Esophagus squamous epithelium (tissue), 5 donors: ENCODE measurements at regions not wholly inside any gene's neighbourhood (a gene's known extent, or its start where the extent isn't known, plus 50 kb on each side); places are given as distances from the start of the nearest gene placed in this dataset.

Source experiments
- DNase-seq: peaks from one replicate; lab custom pipeline; 2025; lab: John Stamatoyannopoulos, UW
- H3K27ac ChIP-seq, 4 donors: fragments of 200-600 bp; sonication (generic); one replicate each; pipeline ENCODE4 v1.5.1; 2016 to 2019; ENCODE audit warnings: mild to moderate bottlenecking in 1 of 4
- H3K27me3 ChIP-seq, 4 donors: fragments of 200-600 bp; sonication (generic); 1 replicate in 3 of 4; 2 replicates in 1 of 4; pipeline versions ENCODE4 v1.5.1 to v1.6.0; 2017 to 2021; ENCODE audit warnings: antibody characterized with exemption in 1 of 4
- H3K36me3 ChIP-seq, 3 donors: fragments of 200-600 bp; sonication (generic); one replicate each; pipeline ENCODE4 v1.5.1; 2016 to 2019
- H3K4me1 ChIP-seq, 3 donors: fragments of 200-600 bp; sonication (generic); one replicate each; pipeline ENCODE4 v1.5.1; 2017 to 2019
- H3K4me3 ChIP-seq, 4 donors: fragments of 200-600 bp; sonication (generic); 1 replicate in 3 of 4; 2 replicates in 1 of 4; pipeline ENCODE4 v1.5.1; 2016 to 2019; ENCODE audit warnings: mild to moderate bottlenecking in 2 of 4, moderate library complexity in 1 of 4
- H3K9me3 ChIP-seq, 3 donors: fragments of 200-600 bp; sonication (generic); one replicate each; pipeline ENCODE4 v1.5.1; 2016 to 2019
- CTCF ChIP-seq, 6 experiments: fragments of 450-650 bp in 4 of 6; fragments of 200-600 bp in 2 of 6; sonication (generic) in 2 of 6; IDR thresholded peaks; one replicate each; pipeline ENCODE4 v1.5.1; 2016 to 2019; ENCODE audit warnings: antibody characterized with exemption in 6 of 6, mild to moderate bottlenecking in 4 of 6, moderate library complexity in 4 of 6
- POLR2A ChIP-seq, 4 donors: fragments of 450-650 bp; IDR thresholded peaks; one replicate each; pipeline ENCODE4 v1.6.1; 2017; ENCODE audit warnings: antibody characterized with exemption in 4 of 4, mild to moderate bottlenecking in 4 of 4, moderate library complexity in 3 of 4
- WGBS, 2 donors: methylation state at CpG; one replicate each; pipeline ENCODE4 v1.1.5; 2018; 5-methylcytosine and 5-hydroxymethylcytosine counted together
- intact Hi-C: fragments of 100-400 bp; cut with DNase I; formaldehyde crosslinking; loops from one replicate; pipeline ENCODE4 v1.15.0; 2022
- donor health status: DM: yes; HTN: yes; CAD: no.

- H3K36me3 ChIP-seq: no peaks in the 10 kb centered on the region
- H3K27ac ChIP-seq: no peak overlapping the region
- H3K9me3 ChIP-seq: peaks cover 0 to 4% (median 0%) of the 10 kb centered on the region in 3 donors
- H3K27me3 ChIP-seq: peaks cover 0 to 2% (median 0%) of the 10 kb centered on the region in 4 donors
- no peak overlapping the region for H3K4me3 ChIP-seq
- DNase-seq: no peak
- intact Hi-C loops: no loop called here
- 78 to 90% methylated on average over 4 of the region's 4 CpGs for WGBS, 2 donors
- peaks cover 0 to 7% (median 2%) of the 10 kb centered on the region in 3 donors for H3K4me1 ChIP-seq
- TF ChIP-seq POLR2A (IDR thresholded peaks at IDR 0.05) (no peak), CTCF (IDR thresholded peaks at IDR 0.05) (no peak)
Observed at GRCh38 chr15:88980498-88980897, 67.3 kb upstream of the MFGE8 start.

- no peak for TF ChIP-seq POLR2A (IDR thresholded peaks at IDR 0.05)
- no peak for TF ChIP-seq CTCF (IDR thresholded peaks at IDR 0.05)
- H3K4me1 ChIP-seq: peaks cover 0 to 7% (median 2%) of the 10 kb centered on the region in 3 donors
- H3K36me3 ChIP-seq: no peaks in the 10 kb centered on the region
- H3K27ac ChIP-seq: peak overlapping the region in 1 of 4 donors; percentile 33
- no peak for DNase-seq
- H3K4me3 ChIP-seq: no peak overlapping the region
- H3K27me3 ChIP-seq: no peaks in the 10 kb centered on the region
- intact Hi-C loops: no loop called here
- peaks cover 0 to 4% (median 0%) of the 10 kb centered on the region in 3 donors for H3K9me3 ChIP-seq
- WGBS, 2 donors: 68 to 73% methylated on average over 10 to 14 of the region's 15 CpGs
Observed at GRCh38 chr15:88981244-88982215, 68.4 kb upstream of the MFGE8 start.

GRCh38 chr15:88982304-88982945 lies 69.2 kb upstream of the MFGE8 start:
- Histone ChIP-seq H3K4me1 (peaks cover 0 to 7% (median 2%) of the 10 kb centered on the region in 3 donors), H3K27ac (peak overlapping the region in 3 of 4 donors; percentile 11 to 49 (median 33)), H3K9me3 (no peaks in the 10 kb centered on the region), H3K36me3 (no peaks in the 10 kb centered on the region), H3K4me3 (no peak overlapping the region), H3K27me3 (no peaks in the 10 kb centered on the region)
- DNase-seq: no peak
- 48 to 56% methylated on average over 6 of the region's 7 CpGs for WGBS, 2 donors
- intact Hi-C loops: no loop called here
- TF ChIP-seq CTCF (IDR thresholded peaks at IDR 0.05) (no peak), POLR2A (IDR thresholded peaks at IDR 0.05) (no peak)

- no peaks in the 10 kb centered on the region for H3K9me3 ChIP-seq
- intact Hi-C loops: no loop called here
- 72 to 83% methylated on average over 2 of the region's 2 CpGs for WGBS, 2 donors
- no peak overlapping the region for H3K4me3 ChIP-seq
- H3K27me3 ChIP-seq: no peaks in the 10 kb centered on the region
- DNase-seq: no peak
- H3K27ac ChIP-seq: peak overlapping the region in 2 of 4 donors; percentile 33 to 49
- no peaks in the 10 kb centered on the region for H3K36me3 ChIP-seq
- H3K4me1 ChIP-seq: peaks cover 0 to 7% (median 2%) of the 10 kb centered on the region in 3 donors
- TF ChIP-seq CTCF (IDR thresholded peaks at IDR 0.05): no peak
- no peak for TF ChIP-seq POLR2A (IDR thresholded peaks at IDR 0.05)
Observed at GRCh38 chr15:88982946-88983342, 69.8 kb upstream of the MFGE8 start.
